ENCODE measurements at regions not wholly inside any gene's neighbourhood (a gene's known extent, or its start where the extent isn't known, plus 50 kb on each side); places are given as distances from the start of the nearest gene placed in this dataset.

DNA sequence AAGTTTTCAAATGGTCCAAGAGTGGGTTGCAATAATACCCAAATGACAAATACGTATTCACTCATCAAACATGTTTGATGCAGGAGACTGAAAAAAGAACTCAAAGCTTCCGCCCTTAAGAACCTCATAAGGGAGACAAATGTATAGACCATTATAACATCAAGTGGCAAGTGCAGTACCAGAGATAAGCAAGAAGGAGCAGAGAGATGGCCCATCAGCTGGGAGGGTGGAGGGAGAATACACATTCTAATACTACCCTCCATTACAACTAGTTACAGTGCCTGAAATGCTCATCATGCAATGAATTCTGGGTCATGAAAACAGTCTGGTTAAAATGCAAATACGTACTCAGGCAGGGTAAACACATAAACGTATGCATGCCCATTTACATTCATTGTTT is 304.0 kb downstream of the SHQ1 start:
- H3K36me3 ChIP-seq (ENCODE audit: insufficient read depth, low read length), result no peaks in the 10 kb centered on the region
- H3K9ac ChIP-seq (ENCODE audit: low read depth, low read length), result no peak overlapping the region
- H3K4me1 ChIP-seq (ENCODE audit: insufficient read depth, low read length), result no peaks in the 10 kb centered on the region
- H3K9me3 ChIP-seq (ENCODE audit: control insufficient read depth, insufficient read depth, low read length), result no peaks in the 10 kb centered on the region

GRCh38 chr3:72543246-72543645 is 305.0 kb downstream of the SHQ1 start:
- no peaks in the 10 kb centered on the region for H3K9me3 ChIP-seq (ENCODE audit: control insufficient read depth, insufficient read depth, low read length)
- no peak overlapping the region for H3K9ac ChIP-seq (ENCODE audit: low read depth, low read length)
- no peaks in the 10 kb centered on the region for H3K4me1 ChIP-seq (ENCODE audit: insufficient read depth, low read length)
- H3K36me3 ChIP-seq (ENCODE audit: insufficient read depth, low read length), result no peaks in the 10 kb centered on the region

- Histone ChIP-seq H3K36me3 (ENCODE audit: insufficient read depth, low read length) (no peaks in the 10 kb centered on the region), H3K9me3 (ENCODE audit: control insufficient read depth, insufficient read depth, low read length) (no peaks in the 10 kb centered on the region), H3K9ac (ENCODE audit: low read depth, low read length) (no peak overlapping the region), H3K4me1 (ENCODE audit: insufficient read depth, low read length) (no peaks in the 10 kb centered on the region)
Observed at GRCh38 chr3:72542781-72543180, 305.5 kb downstream of the SHQ1 start.

DNA sequence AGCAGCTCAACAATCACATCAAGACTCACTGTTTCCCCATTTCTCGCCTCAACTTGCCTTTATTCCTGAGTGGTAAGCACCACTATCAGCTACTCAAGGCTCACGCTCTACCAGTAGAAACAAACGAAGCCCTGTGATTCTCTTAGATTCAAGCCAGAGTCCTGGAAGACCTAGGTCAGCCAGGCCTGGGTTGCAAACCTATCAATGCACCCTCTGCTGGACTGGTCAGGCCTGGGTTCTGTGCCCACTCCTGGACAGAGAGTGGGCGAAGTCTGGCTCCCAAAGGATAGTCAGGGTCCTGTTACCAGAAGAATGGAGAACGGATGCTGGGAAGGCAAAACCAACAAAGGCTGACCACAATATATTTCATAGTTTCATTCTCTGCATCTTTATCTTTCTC is 308.4 kb downstream of the SHQ1 start:
- Histone ChIP-seq H3K9ac (ENCODE audit: low read depth, low read length) (no peak overlapping the region), H3K4me1 (ENCODE audit: insufficient read depth, low read length) (peaks cover 15% of the 10 kb centered on the region), H3K36me3 (ENCODE audit: insufficient read depth, low read length) (no peaks in the 10 kb centered on the region), H3K9me3 (ENCODE audit: control insufficient read depth, insufficient read depth, low read length) (no peaks in the 10 kb centered on the region)

- H3K4me1 ChIP-seq (ENCODE audit: insufficient read depth, low read length), result peaks cover 15% of the 10 kb centered on the region
- H3K9me3 ChIP-seq (ENCODE audit: control insufficient read depth, insufficient read depth, low read length), result no peaks in the 10 kb centered on the region
- no peak overlapping the region for H3K9ac ChIP-seq (ENCODE audit: low read depth, low read length)
- H3K36me3 ChIP-seq (ENCODE audit: insufficient read depth, low read length), result no peaks in the 10 kb centered on the region
Observed at GRCh38 chr3:72538070-72538745, 310.0 kb downstream of the SHQ1 start.

DNA sequence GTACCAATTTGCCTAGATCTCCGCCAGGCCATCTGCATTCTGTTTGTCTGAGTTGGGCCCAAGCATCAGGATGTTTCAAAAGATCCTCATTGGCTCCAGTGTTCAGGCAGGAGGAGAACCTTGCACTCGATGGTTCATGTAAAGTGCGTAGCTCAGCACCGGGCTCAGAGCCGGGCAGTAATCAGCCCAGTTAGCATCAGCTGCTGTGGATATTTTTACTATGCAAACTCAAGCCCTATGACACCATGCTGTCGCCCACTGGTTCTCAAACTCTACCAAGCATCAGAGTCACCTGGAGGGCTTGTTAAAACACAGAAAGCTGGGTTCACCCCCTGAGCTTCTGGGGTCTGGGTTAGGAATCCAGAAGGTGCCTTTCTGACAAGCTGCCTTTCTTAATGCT is 310.8 kb downstream of the SHQ1 start:
- Histone ChIP-seq H3K9ac (ENCODE audit: low read depth, low read length) (no peak overlapping the region), H3K4me1 (ENCODE audit: insufficient read depth, low read length) (peaks cover 15% of the 10 kb centered on the region), H3K9me3 (ENCODE audit: control insufficient read depth, insufficient read depth, low read length) (no peaks in the 10 kb centered on the region)

GRCh38 chr3:72536878-72537267 is 311.4 kb downstream of the SHQ1 start:
- Histone ChIP-seq H3K36me3 (ENCODE audit: insufficient read depth, low read length) (no peaks in the 10 kb centered on the region), H3K9me3 (ENCODE audit: control insufficient read depth, insufficient read depth, low read length) (no peaks in the 10 kb centered on the region), H3K9ac (ENCODE audit: low read depth, low read length) (no peak overlapping the region), H3K4me1 (ENCODE audit: insufficient read depth, low read length) (peaks cover 15% of the 10 kb centered on the region)

More for the DNA sequence above, 310.8 kb downstream of the SHQ1 start:
- no peaks in the 10 kb centered on the region for H3K36me3 ChIP-seq (ENCODE audit: insufficient read depth, low read length)

GRCh38 chr3:72536206-72536877 is 311.9 kb downstream of the SHQ1 start:
- no peak overlapping the region for H3K9ac ChIP-seq (ENCODE audit: low read depth, low read length)

GRCh38 chr3:72535772-72536171 is 312.5 kb downstream of the SHQ1 start:
- Histone ChIP-seq H3K9me3 (ENCODE audit: control insufficient read depth, insufficient read depth, low read length) (no peaks in the 10 kb centered on the region), H3K4me1 (ENCODE audit: insufficient read depth, low read length) (peaks cover 15% of the 10 kb centered on the region), H3K9ac (ENCODE audit: low read depth, low read length) (no peak overlapping the region), H3K36me3 (ENCODE audit: insufficient read depth, low read length) (no peaks in the 10 kb centered on the region)

More at GRCh38 chr3:72536206-72536877, 311.9 kb downstream of the SHQ1 start:
- Histone ChIP-seq H3K36me3 (ENCODE audit: insufficient read depth, low read length) (no peaks in the 10 kb centered on the region), H3K4me1 (ENCODE audit: insufficient read depth, low read length) (peaks cover 15% of the 10 kb centered on the region), H3K9me3 (ENCODE audit: control insufficient read depth, insufficient read depth, low read length) (no peaks in the 10 kb centered on the region)

DNA sequence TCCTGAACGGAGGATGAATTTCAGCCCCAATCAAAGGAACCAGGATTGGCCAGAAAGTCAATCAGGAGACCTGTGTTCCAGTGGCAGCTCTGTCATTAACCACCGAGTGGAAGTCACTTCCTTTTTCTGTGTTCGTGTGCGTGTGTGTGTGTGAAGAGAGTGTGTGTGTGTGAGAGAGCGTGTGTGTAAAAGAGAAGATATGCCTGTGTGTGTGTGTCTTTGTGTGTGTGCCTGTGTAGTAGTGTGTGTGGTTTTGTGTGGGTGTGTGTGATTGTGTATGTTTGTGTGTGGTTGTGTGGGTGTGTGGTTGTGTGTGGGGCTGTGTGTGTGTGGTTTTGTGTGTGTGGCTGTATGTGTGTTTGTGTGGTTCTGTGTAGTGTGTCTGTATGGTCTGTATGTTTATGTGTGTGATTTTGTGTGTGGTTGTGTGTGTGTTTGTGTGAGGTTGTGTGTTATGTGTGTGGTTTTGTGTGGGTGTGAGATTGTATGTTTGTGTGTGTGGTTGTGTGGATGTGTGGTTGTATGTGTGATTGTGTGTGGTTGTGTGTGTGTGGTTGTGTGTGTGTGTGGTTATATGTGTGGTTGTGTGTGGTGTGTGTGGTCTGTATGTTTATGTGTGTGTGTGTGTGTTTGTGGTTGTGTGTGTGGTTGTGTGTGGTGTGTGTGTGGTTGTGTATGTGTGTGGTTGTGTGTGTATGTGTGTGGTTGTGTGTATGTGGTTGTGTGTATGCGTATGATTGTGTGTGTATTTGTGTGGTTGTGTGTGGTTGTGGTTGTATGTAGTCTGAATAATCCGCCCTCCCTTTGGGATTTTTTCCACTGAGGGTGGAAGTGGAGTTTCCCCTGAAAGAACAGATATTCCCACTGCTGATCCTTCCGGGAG is 314.4 kb downstream of the SHQ1 start:
- Histone ChIP-seq H3K36me3 (ENCODE audit: insufficient read depth, low read length) (no peaks in the 10 kb centered on the region), H3K9me3 (ENCODE audit: control insufficient read depth, insufficient read depth, low read length) (no peaks in the 10 kb centered on the region), H3K4me1 (ENCODE audit: insufficient read depth, low read length) (peaks cover 15% of the 10 kb centered on the region), H3K9ac (ENCODE audit: low read depth, low read length) (no peak overlapping the region)

- peaks cover under 1% of the 10 kb centered on the region; the same call in 1 of the 2 replicates for H3K4me1 ChIP-seq (ENCODE audit: insufficient read depth, low read length)
- H3K9ac ChIP-seq (ENCODE audit: low read depth, low read length), result no peak overlapping the region
- H3K9me3 ChIP-seq (ENCODE audit: control insufficient read depth, insufficient read depth, low read length), result no peaks in the 10 kb centered on the region
Observed at GRCh38 chr3:72530426-72530825, 317.8 kb downstream of the SHQ1 start.

DNA sequence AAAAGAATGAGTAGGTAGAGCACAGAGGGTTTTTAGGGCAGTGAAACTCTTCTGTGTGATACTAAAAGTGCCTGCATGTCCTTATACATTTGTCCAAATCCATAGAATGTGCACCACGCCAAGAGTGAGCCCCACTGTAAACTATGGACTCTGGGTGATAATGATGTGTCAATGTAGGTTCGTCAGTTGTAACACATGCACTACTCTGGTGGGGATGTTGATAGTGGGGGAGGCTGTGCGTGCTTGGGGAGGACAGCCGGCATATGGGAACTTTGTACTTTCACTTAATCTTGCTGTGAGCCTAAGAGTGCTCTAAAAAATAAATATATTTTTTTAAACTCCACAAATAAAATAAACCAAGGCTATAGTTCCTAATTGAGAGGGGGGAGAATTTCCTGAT is 319.2 kb downstream of the SHQ1 start:
- no peaks in the 10 kb centered on the region for H3K4me1 ChIP-seq (ENCODE audit: insufficient read depth, low read length)
- no peaks in the 10 kb centered on the region for H3K9me3 ChIP-seq (ENCODE audit: control insufficient read depth, insufficient read depth, low read length)
- H3K9ac ChIP-seq (ENCODE audit: low read depth, low read length), result no peak overlapping the region
- no peaks in the 10 kb centered on the region for H3K36me3 ChIP-seq (ENCODE audit: insufficient read depth, low read length)

More at GRCh38 chr3:72530426-72530825, 317.8 kb downstream of the SHQ1 start:
- no peaks in the 10 kb centered on the region for H3K36me3 ChIP-seq (ENCODE audit: insufficient read depth, low read length)

DNA sequence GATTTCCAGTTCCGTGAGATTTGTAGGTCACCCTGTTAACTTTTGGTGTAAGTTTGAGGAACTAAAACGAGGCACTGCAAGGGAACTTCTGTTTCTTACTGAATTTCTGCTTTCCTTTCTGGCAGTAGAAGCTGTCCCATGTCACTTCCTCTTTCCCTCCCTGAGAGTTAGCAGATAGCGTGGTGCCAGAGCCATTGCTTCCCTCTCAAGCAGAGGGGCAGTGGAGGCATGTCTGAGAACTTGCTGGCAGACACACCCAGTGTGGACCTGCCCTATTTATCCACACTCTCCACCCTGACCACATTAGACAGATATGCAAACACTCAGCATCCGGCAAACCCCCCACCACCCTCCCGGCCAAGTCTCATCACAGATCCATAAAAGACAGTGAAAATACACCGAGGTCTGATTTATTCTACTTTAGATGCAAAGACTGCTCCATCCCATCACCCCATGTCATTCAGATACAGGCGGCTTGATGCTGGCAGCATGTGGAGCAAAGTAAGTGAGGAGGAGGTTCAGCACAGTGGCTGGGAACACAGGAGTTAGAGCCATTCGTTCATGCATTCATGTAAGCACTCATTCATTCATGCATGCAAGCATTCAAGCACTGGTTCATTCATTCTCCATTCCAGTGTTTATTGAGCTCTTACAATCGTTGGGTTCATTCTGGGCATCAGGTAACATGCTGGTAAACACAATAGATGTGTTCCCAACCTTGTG is 324.7 kb downstream of the SHQ1 start:
- Histone ChIP-seq H3K9me3 (ENCODE audit: control insufficient read depth, insufficient read depth, low read length) (no peaks in the 10 kb centered on the region), H3K4me1 (ENCODE audit: insufficient read depth, low read length) (peaks cover 6% of the 10 kb centered on the region), H3K36me3 (ENCODE audit: insufficient read depth, low read length) (no peaks in the 10 kb centered on the region), H3K9ac (ENCODE audit: low read depth, low read length) (no peak overlapping the region)

DNA sequence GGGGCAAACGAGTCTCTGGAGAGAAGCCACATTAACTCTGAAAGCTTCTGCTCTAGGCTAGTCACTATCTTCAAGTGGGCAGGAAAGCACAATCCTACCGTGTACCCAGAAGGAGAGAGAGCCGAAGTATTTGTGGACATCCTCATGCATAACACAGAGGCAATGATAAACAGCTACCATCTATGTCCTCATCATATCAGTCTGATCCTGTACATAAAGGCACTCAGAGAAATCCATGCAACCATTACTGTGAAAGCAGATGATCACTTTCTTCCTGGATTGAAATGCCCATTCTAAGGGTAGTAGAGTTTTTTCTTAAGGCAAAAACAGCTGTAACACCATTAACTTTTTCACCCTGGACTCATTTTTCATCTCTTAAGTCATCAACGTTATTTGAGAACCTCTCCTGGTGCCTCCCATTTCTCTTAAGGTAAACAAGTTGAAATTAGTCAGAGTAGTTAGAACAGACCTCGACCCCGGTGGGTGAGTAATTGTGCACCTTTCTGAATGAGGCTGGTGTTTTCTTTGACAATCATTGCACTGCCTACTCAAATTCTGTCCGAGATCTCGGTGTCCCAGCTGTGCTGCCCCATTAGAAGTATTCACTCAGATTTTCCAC is 327.4 kb downstream of the SHQ1 start:
- Histone ChIP-seq H3K4me1 (ENCODE audit: insufficient read depth, low read length) (peaks cover 6% of the 10 kb centered on the region), H3K36me3 (ENCODE audit: insufficient read depth, low read length) (no peaks in the 10 kb centered on the region), H3K9me3 (ENCODE audit: control insufficient read depth, insufficient read depth, low read length) (no peaks in the 10 kb centered on the region), H3K9ac (ENCODE audit: low read depth, low read length) (no peak overlapping the region)
